NT2/D1 (cell line): ENCODE measurements at regions not wholly inside any gene's neighbourhood (a gene's known extent, or its start where the extent isn't known, plus 50 kb on each side); places are given as distances from the start of the nearest gene placed in this dataset.
"Not testable (repeated sequence)": the region's sequence is repeated elsewhere in the genome, so short reads cannot be mapped to it uniquely, and the experiment has no call there.

ENCODE experiments used
- SUZ12 ChIP-seq: IDR thresholded peaks from 2 replicates; pipeline ENCODE4 v1.6.1; 2011; ENCODE audit not compliant: insufficient read length, insufficient read depth; ENCODE audit errors: extremely low read depth
- YY1 ChIP-seq: IDR thresholded peaks from 2 replicates; pipeline ENCODE4 v1.6.1; 2011; ENCODE audit not compliant: insufficient read length, insufficient read depth
- ZNF274 ChIP-seq: IDR thresholded peaks from 2 replicates; pipeline ENCODE4 v1.6.1; 2011; ENCODE audit warnings: mild to moderate bottlenecking, low read depth, low read length

- TF ChIP-seq YY1, ZNF274, SUZ12: not testable (repeated sequence)
Observed at GRCh38 chr4:64727391-64727790, 318.1 kb upstream of the TECRL start.
